ENCODE measurements at regions not wholly inside any gene's neighbourhood (a gene's known extent, or its start where the extent isn't known, plus 50 kb on each side); places are given as distances from the start of the nearest gene placed in this dataset.

- no peak overlapping the region for H3K4me3 ChIP-seq (ENCODE audit: control insufficient read depth in 2 of 3, extremely low read depth in 1 of 3, insufficient read depth in 2 of 3, low read depth in 1 of 3, low read length in 3 of 3)
- H3K9me3 ChIP-seq (ENCODE audit: control insufficient read depth, low read depth, low read length) = no peaks in the 10 kb centered on the region
- no peaks in the 10 kb centered on the region for H3K4me1 ChIP-seq (ENCODE audit: control insufficient read depth, extremely low read depth, insufficient read depth, low read length)
- no peaks in the 10 kb centered on the region for H3K79me2 ChIP-seq (ENCODE audit: control insufficient read depth, insufficient read depth, low read length)
- TF ChIP-seq CTCF (optimal IDR thresholded peaks at IDR 0.05 in 1 of 3, IDR thresholded peaks at IDR 0.05 in 1 of 3, conservative IDR thresholded peaks at IDR 0.05 in 1 of 3; ENCODE audit: extremely low read depth in 1 of 3, insufficient read depth in 2 of 3, low read length in 3 of 3) (no peak), EZH2 (IDR thresholded peaks at IDR 0.05; ENCODE audit: low read length) (no peak)
- H4K20me1 ChIP-seq (ENCODE audit: control insufficient read depth, extremely low read depth, insufficient read depth, low read length) = no peaks in the 10 kb centered on the region
- DNase-seq (ENCODE audit: low read depth, low spot score) = no peak
- no peaks in the 10 kb centered on the region for H3K9me1 ChIP-seq (ENCODE audit: control insufficient read depth, extremely low read depth, insufficient read depth, low read length)
- dilution Hi-C loops (cut with MboI; ENCODE audit: extremely low pct_ligation_motif_present, low sequenced_read_pairs) = no loop called here
- no peaks in the 10 kb centered on the region for H3K36me3 ChIP-seq (ENCODE audit: control insufficient read depth in 2 of 2, extremely low read depth in 1 of 2, insufficient read depth in 2 of 2, low read length in 2 of 2)
- H3K27me3 ChIP-seq (ENCODE audit: control insufficient read depth, extremely low read depth, insufficient read depth, low read length) = no peaks in the 10 kb centered on the region
- H3K4me2 ChIP-seq (ENCODE audit: control insufficient read depth, extremely low read depth, insufficient read depth, low read depth, low read length) = no peak overlapping the region
- no peak overlapping the region for H2AFZ ChIP-seq (ENCODE audit: control insufficient read depth, low read length)
- FAIRE-seq = no peak
- no peak overlapping the region for H3K27ac ChIP-seq (ENCODE audit: control insufficient read depth, insufficient read depth, low read length)
- H3K9ac ChIP-seq (ENCODE audit: control insufficient read depth, extremely low read depth, insufficient read depth, low read length) = no peak overlapping the region
Measured at GRCh38 chr5:118620233-118620632, 368.1 kb downstream of the DTWD2 start.

GRCh38 chr5:118619823-118620222 lies 368.5 kb downstream of the DTWD2 start:
- TF ChIP-seq EZH2 (IDR thresholded peaks at IDR 0.05; ENCODE audit: low read length) (no peak), CTCF (optimal IDR thresholded peaks at IDR 0.05 in 1 of 3, IDR thresholded peaks at IDR 0.05 in 1 of 3, conservative IDR thresholded peaks at IDR 0.05 in 1 of 3; ENCODE audit: extremely low read depth in 1 of 3, insufficient read depth in 2 of 3, low read length in 3 of 3) (no peak)
- Histone ChIP-seq H3K27me3 (ENCODE audit: control insufficient read depth, extremely low read depth, insufficient read depth, low read length) (no peaks in the 10 kb centered on the region), H3K36me3 (ENCODE audit: control insufficient read depth in 2 of 2, extremely low read depth in 1 of 2, insufficient read depth in 2 of 2, low read length in 2 of 2) (no peaks in the 10 kb centered on the region), H3K4me1 (ENCODE audit: control insufficient read depth, extremely low read depth, insufficient read depth, low read length) (no peaks in the 10 kb centered on the region), H4K20me1 (ENCODE audit: control insufficient read depth, extremely low read depth, insufficient read depth, low read length) (no peaks in the 10 kb centered on the region), H3K9me1 (ENCODE audit: control insufficient read depth, extremely low read depth, insufficient read depth, low read length) (no peaks in the 10 kb centered on the region), H3K9ac (ENCODE audit: control insufficient read depth, extremely low read depth, insufficient read depth, low read length) (no peak overlapping the region), H3K79me2 (ENCODE audit: control insufficient read depth, insufficient read depth, low read length) (no peaks in the 10 kb centered on the region), H3K4me2 (ENCODE audit: control insufficient read depth, extremely low read depth, insufficient read depth, low read depth, low read length) (no peak overlapping the region), H3K9me3 (ENCODE audit: control insufficient read depth, low read depth, low read length) (no peaks in the 10 kb centered on the region), H2AFZ (ENCODE audit: control insufficient read depth, low read length) (no peak overlapping the region), H3K27ac (ENCODE audit: control insufficient read depth, insufficient read depth, low read length) (no peak overlapping the region), H3K4me3 (ENCODE audit: control insufficient read depth in 2 of 3, extremely low read depth in 1 of 3, insufficient read depth in 2 of 3, low read depth in 1 of 3, low read length in 3 of 3) (no peak overlapping the region)
- dilution Hi-C loops (cut with MboI; ENCODE audit: extremely low pct_ligation_motif_present, low sequenced_read_pairs) = no loop called here
- FAIRE-seq (no peak), DNase-seq (ENCODE audit: low read depth, low spot score) (no peak)

Measured in keratinocyte (primary cell).